NCI-H1105 (cell line): ENCODE measurements at regions not wholly inside any gene's neighbourhood (a gene's known extent, or its start where the extent isn't known, plus 50 kb on each side); places are given as distances from the start of the nearest gene placed in this dataset.
A peak's percentile ranks its signal among the peaks of the same experiment; 100 is the strongest.
"Not testable (repeated sequence)": the region's sequence is repeated elsewhere in the genome, so short reads cannot be mapped to it uniquely, and the experiment has no call there.

Experiments used
- DNase-seq: peaks from one replicate; lab custom pipeline; 2025; lab: John Stamatoyannopoulos, UW

- no peak for DNase-seq
Measured at GRCh38 chr2:207363761-207364290, 165.9 kb upstream of the CREB1 start.

GRCh38 chr2:207370646-207371045 is 159.1 kb upstream of the CREB1 start:
- no peak for DNase-seq

- DNase-seq = no peak
Measured at GRCh38 chr2:207371877-207372276, 157.9 kb upstream of the CREB1 start.

GRCh38 chr2:207372483-207372882 is 157.3 kb upstream of the CREB1 start:
- DNase-seq = no peak

GRCh38 chr2:207375207-207375875 is 154.4 kb upstream of the CREB1 start:
- no peak for DNase-seq

- DNase-seq = not testable (repeated sequence)
Measured at GRCh38 chr2:207378620-207379019, 151.1 kb upstream of the CREB1 start.

GRCh38 chr2:207385076-207385475 is 144.7 kb upstream of the CREB1 start:
- DNase-seq = no peak

- DNase-seq = no peak
Measured at GRCh38 chr2:207385903-207386302, 143.9 kb upstream of the CREB1 start.

GRCh38 chr2:207387001-207387571 is 142.7 kb upstream of the CREB1 start:
- DNase-seq = no peak

- DNase-seq = peak; percentile 84
Measured at GRCh38 chr2:207390302-207391095, 139.3 kb upstream of the CREB1 start.

GRCh38 chr2:207394203-207394781 is 135.5 kb upstream of the CREB1 start:
- no peak for DNase-seq

- no peak for DNase-seq
Measured at GRCh38 chr2:207394812-207395534, 134.8 kb upstream of the CREB1 start.

- no peak for DNase-seq
Measured at GRCh38 chr2:207395535-207396251, 134.1 kb upstream of the CREB1 start.

GRCh38 chr2:207397917-207398655 is 131.7 kb upstream of the CREB1 start:
- DNase-seq = no peak

GRCh38 chr2:207399301-207399700 is 130.5 kb upstream of the CREB1 start:
- DNase-seq = no peak

- DNase-seq = no peak
Measured at GRCh38 chr2:207401338-207401737, 128.4 kb upstream of the CREB1 start.

- no peak for DNase-seq
Measured at GRCh38 chr2:207403141-207403540, 126.6 kb upstream of the CREB1 start.

- DNase-seq = peak; percentile 83
Measured at GRCh38 chr2:207403950-207404349, 125.8 kb upstream of the CREB1 start.

GRCh38 chr2:207405150-207405549 is 124.6 kb upstream of the CREB1 start:
- no peak for DNase-seq

GRCh38 chr2:207408086-207408794 is 121.5 kb upstream of the CREB1 start:
- peak; percentile 93 for DNase-seq
